Ishikawa (cell line): ENCODE measurements at regions not wholly inside any gene's neighbourhood (a gene's known extent, or its start where the extent isn't known, plus 50 kb on each side); places are given as distances from the start of the nearest gene placed in this dataset.

Source experiments
- CEBPB ChIP-seq: IDR thresholded peaks from 2 replicates; pipeline ENCODE4 v1.6.1; 2012
- CREB1 ChIP-seq: IDR thresholded peaks from 2 replicates; pipeline ENCODE4 v1.6.1; 2012; ENCODE audit warnings: low read depth
- EGR1 ChIP-seq: IDR thresholded peaks from 2 replicates; pipeline ENCODE4 v1.6.1; 2012
- EP300 ChIP-seq: IDR thresholded peaks from 2 replicates; pipeline ENCODE4 v1.6.1; 2012; ENCODE audit warnings: borderline replicate concordance
- FOXM1 ChIP-seq: IDR thresholded peaks from 2 replicates; pipeline ENCODE4 v1.6.1; 2012; ENCODE audit warnings: low read depth, borderline replicate concordance
- NFIC ChIP-seq: IDR thresholded peaks from 2 replicates; pipeline ENCODE4 v1.6.1; 2012
- RAD21 ChIP-seq: IDR thresholded peaks from 2 replicates; pipeline ENCODE4 v1.6.1; 2012; ENCODE audit warnings: low read depth
- TAF1 ChIP-seq: IDR thresholded peaks from 2 replicates; pipeline ENCODE4 v1.6.1; 2012; ENCODE audit warnings: low read depth, mild to moderate bottlenecking
- TCF12 ChIP-seq: IDR thresholded peaks from 2 replicates; pipeline ENCODE4 v1.6.1; 2012; ENCODE audit warnings: low read depth
- TEAD4 ChIP-seq: IDR thresholded peaks from 2 replicates; pipeline ENCODE4 v1.6.1; 2012
- YY1 ChIP-seq: IDR thresholded peaks from 2 replicates; pipeline ENCODE4 v1.6.1; 2012; ENCODE audit warnings: low read depth
- ZBTB7A ChIP-seq: IDR thresholded peaks from 2 replicates; pipeline ENCODE4 v1.6.1; 2012; ENCODE audit warnings: low read depth
- TF ChIP-seq, protein P1 (sequence below): IDR thresholded peaks from 2 replicates; pipeline ENCODE4 v1.6.1; 2012
- TF ChIP-seq, protein P2 (sequence below): IDR thresholded peaks from 2 replicates; pipeline ENCODE4 v1.6.1; 2012
- TF ChIP-seq, protein P3 (sequence below): IDR thresholded peaks from 2 replicates; pipeline ENCODE4 v1.6.1; 2012; ENCODE audit warnings: low read depth, mild to moderate bottlenecking

- TF ChIP-seq NFIC (no peak), CEBPB (peak; percentile 83)
Observed at GRCh38 chr5:109496112-109496511, 86.3 kb upstream of the PJA2 start.

DNA sequence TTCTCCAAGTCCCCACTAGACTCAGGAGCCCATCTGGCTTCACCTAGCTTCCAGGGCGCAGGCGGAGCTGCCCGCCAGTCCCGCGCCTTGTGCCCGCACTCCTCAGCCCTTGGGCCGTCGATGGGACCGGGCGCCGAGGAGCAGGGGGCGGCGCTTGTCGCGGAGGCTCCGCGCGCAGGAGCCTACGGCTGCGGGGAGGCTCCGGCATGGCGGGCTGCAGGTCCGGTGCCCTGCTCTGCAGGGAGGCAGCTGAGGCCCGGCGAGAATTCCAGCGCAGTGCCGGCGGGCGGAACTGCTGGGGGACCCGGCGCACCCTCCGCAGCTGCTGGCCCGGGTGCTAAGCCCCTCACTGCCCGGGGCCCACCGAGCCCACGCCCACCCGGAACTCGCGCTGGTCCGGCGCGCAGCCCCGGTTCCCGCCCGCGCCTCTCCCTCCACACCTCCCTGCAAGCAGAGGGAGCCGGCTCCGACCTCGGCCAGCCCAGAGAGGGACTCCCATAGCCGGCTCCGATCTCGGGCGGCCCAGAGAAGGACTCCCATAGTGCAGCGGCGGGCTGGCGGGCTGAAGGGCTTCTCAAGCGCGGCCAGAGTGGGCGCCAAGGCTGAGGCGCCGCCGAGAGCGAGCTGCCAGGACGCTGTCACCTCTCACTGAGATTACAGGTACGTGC lies 78.1 kb upstream of the PJA2 start:
- TF ChIP-seq EGR1, result no peak
- no peak for TF ChIP-seq TEAD4

GRCh38 chr5:109486200-109486804 lies 76.5 kb upstream of the PJA2 start:
- TF ChIP-seq CREB1, result no peak
- TF ChIP-seq, protein P1, sequence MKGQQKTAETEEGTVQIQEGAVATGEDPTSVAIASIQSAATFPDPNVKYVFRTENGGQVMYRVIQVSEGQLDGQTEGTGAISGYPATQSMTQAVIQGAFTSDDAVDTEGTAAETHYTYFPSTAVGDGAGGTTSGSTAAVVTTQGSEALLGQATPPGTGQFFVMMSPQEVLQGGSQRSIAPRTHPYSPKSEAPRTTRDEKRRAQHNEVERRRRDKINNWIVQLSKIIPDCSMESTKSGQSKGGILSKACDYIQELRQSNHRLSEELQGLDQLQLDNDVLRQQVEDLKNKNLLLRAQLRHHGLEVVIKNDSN, result no peak
- TF ChIP-seq FOXM1, result no peak
- TF ChIP-seq, protein P2, sequence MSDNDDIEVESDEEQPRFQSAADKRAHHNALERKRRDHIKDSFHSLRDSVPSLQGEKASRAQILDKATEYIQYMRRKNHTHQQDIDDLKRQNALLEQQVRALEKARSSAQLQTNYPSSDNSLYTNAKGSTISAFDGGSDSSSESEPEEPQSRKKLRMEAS, result no peak
- TF ChIP-seq YY1, result no peak

DNA sequence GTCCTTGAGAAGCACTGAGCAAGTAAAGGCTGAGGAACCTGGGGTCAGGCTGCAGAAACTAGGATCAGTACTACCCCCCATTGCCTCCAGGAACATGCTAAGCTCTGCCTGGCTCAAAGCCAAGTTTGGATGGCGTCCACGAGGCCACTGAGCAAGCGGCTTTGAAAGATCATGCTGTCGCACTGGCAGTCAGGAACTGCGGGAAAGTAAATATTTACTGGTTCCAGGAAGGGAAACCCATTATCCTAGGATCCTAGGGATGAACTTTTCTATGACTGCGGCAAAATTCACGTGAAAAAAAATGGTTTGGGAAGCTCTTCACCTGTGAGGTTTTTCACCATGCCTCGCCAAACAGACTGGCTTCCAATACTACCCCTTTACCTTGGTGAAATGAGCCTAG lies 75.3 kb upstream of the PJA2 start:
- TF ChIP-seq NFIC (no peak), ZBTB7A (no peak), TCF12 (no peak), FOXM1 (no peak), YY1 (no peak), CREB1 (no peak), EP300 (no peak), TEAD4 (no peak), EGR1 (no peak), RAD21 (no peak), CEBPB (no peak), TAF1 (no peak)
- TF ChIP-seq, protein P1, result no peak
- TF ChIP-seq, protein P2, result no peak
- TF ChIP-seq, protein P3, sequence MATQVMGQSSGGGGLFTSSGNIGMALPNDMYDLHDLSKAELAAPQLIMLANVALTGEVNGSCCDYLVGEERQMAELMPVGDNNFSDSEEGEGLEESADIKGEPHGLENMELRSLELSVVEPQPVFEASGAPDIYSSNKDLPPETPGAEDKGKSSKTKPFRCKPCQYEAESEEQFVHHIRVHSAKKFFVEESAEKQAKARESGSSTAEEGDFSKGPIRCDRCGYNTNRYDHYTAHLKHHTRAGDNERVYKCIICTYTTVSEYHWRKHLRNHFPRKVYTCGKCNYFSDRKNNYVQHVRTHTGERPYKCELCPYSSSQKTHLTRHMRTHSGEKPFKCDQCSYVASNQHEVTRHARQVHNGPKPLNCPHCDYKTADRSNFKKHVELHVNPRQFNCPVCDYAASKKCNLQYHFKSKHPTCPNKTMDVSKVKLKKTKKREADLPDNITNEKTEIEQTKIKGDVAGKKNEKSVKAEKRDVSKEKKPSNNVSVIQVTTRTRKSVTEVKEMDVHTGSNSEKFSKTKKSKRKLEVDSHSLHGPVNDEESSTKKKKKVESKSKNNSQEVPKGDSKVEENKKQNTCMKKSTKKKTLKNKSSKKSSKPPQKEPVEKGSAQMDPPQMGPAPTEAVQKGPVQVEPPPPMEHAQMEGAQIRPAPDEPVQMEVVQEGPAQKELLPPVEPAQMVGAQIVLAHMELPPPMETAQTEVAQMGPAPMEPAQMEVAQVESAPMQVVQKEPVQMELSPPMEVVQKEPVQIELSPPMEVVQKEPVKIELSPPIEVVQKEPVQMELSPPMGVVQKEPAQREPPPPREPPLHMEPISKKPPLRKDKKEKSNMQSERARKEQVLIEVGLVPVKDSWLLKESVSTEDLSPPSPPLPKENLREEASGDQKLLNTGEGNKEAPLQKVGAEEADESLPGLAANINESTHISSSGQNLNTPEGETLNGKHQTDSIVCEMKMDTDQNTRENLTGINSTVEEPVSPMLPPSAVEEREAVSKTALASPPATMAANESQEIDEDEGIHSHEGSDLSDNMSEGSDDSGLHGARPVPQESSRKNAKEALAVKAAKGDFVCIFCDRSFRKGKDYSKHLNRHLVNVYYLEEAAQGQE, result no peak

- TF ChIP-seq, protein P3, result no peak
- TF ChIP-seq NFIC (no peak), TAF1 (no peak), EGR1 (no peak), CEBPB (no peak), FOXM1 (no peak), TCF12 (no peak), TEAD4 (no peak), YY1 (no peak), RAD21 (no peak), ZBTB7A (no peak), EP300 (no peak), CREB1 (no peak)
- TF ChIP-seq, protein P2, result no peak
- TF ChIP-seq, protein P1, result no peak
Observed at GRCh38 chr5:109484597-109484996, 74.8 kb upstream of the PJA2 start.

GRCh38 chr5:109483395-109483971 lies 73.7 kb upstream of the PJA2 start:
- TF ChIP-seq, protein P2, result no peak
- TF ChIP-seq FOXM1 (no peak), RAD21 (no peak), EGR1 (no peak), TCF12 (no peak), EP300 (no peak), YY1 (no peak)
- TF ChIP-seq, protein P1, result no peak
